Loucy (cell line): ENCODE measurements at regions not wholly inside any gene's neighbourhood (a gene's known extent, or its start where the extent isn't known, plus 50 kb on each side); places are given as distances from the start of the nearest gene placed in this dataset.

Experiments
- H2AFZ ChIP-seq: fragments of 200-600 bp; sonication (generic); 2 replicates; pipeline ENCODE4 v1.6.0; 2016; ENCODE audit warnings: antibody characterized with exemption, mild to moderate bottlenecking, low read length, moderate library complexity
- H3F3A ChIP-seq: fragments of 200-600 bp; 2 replicates; pipeline ENCODE4 v1.6.0; 2016; ENCODE audit warnings: antibody characterized with exemption, low read depth, mild to moderate bottlenecking
- H3K27me3 ChIP-seq: fragments of 200-600 bp; sonication (generic); 2 replicates; pipeline ENCODE4 v1.6.1; 2014; ENCODE audit warnings: low read length, mild to moderate bottlenecking; ENCODE audit not compliant: insufficient read depth, poor library complexity, severe bottlenecking
- H3K36me3 ChIP-seq: fragments of 200-600 bp; sonication (generic); 2 replicates; pipeline ENCODE4 v1.6.1; 2016; ENCODE audit warnings: low read length; ENCODE audit not compliant: insufficient read depth
- H3K4me1 ChIP-seq: fragments of 200-600 bp; sonication (generic); 2 replicates; pipeline ENCODE4 v1.5.1; 2014; ENCODE audit warnings: low read length, mild to moderate bottlenecking; ENCODE audit not compliant: insufficient read depth, poor library complexity, severe bottlenecking
- H3K4me2 ChIP-seq: fragments of 200-600 bp; sonication (generic); 2 replicates; pipeline ENCODE4 v1.6.0; 2014; ENCODE audit warnings: antibody characterized with exemption, low read length, low read depth, mild to moderate bottlenecking; ENCODE audit not compliant: poor library complexity, severe bottlenecking
- H3K4me3 ChIP-seq: fragments of 200-600 bp; sonication (generic); 2 replicates; pipeline ENCODE4 v1.5.1; 2014; ENCODE audit warnings: low read length, mild to moderate bottlenecking, mixed read lengths; ENCODE audit not compliant: poor library complexity, severe bottlenecking
- H3K79me2 ChIP-seq: fragments of 200-600 bp; sonication (generic); 2 replicates; pipeline ENCODE4 v1.6.1; 2014; ENCODE audit warnings: low read length; ENCODE audit not compliant: insufficient read depth
- H3K9ac ChIP-seq: fragments of 200-600 bp; sonication (generic); 2 replicates; pipeline ENCODE4 v1.6.0; 2014; ENCODE audit warnings: mild to moderate bottlenecking, low read depth, low read length, moderate library complexity; ENCODE audit not compliant: poor library complexity, severe bottlenecking
- H3K9me2 ChIP-seq: fragments of 200-600 bp; sonication (generic); replicated peaks from 2 replicates; pipeline ENCODE4 v1.6.1; 2016; ENCODE audit warnings: low read depth, low read length, mixed read lengths
- H3K9me3 ChIP-seq: fragments of 200-600 bp; sonication (generic); 2 replicates; pipeline ENCODE4 v1.6.1; 2014; ENCODE audit warnings: mild to moderate bottlenecking, antibody characterized with exemption, low read length, low read depth; ENCODE audit not compliant: insufficient read depth
- H4K20me1 ChIP-seq: fragments of 200-600 bp; sonication (generic); 2 replicates; pipeline ENCODE4 v1.6.0; 2014; ENCODE audit warnings: antibody characterized with exemption, low read length, mild to moderate bottlenecking; ENCODE audit not compliant: insufficient read depth, poor library complexity, severe bottlenecking
- EZH2phosphoT487 ChIP-seq: fragments of 200-600 bp; IDR thresholded peaks from 2 replicates; pipeline ENCODE4 v1.6.1; 2018; ENCODE audit warnings: antibody characterized with exemption, mild to moderate bottlenecking, moderate library complexity, borderline replicate concordance
- TF ChIP-seq, protein P1 (sequence below): fragments of 200-600 bp; sonication (generic); conservative IDR thresholded peaks from 2 replicates; pipeline ENCODE4 v1.5.1; 2014; ENCODE audit warnings: mild to moderate bottlenecking, antibody characterized with exemption, low read length

GRCh38 chr5:63131626-63132285, 553.1 kb downstream of the LRRC70 start:
- no peak overlapping the region for H3K4me2 ChIP-seq
- no peak overlapping the region for H3K9ac ChIP-seq
- no peaks in the 10 kb centered on the region for H3K36me3 ChIP-seq

DNA sequence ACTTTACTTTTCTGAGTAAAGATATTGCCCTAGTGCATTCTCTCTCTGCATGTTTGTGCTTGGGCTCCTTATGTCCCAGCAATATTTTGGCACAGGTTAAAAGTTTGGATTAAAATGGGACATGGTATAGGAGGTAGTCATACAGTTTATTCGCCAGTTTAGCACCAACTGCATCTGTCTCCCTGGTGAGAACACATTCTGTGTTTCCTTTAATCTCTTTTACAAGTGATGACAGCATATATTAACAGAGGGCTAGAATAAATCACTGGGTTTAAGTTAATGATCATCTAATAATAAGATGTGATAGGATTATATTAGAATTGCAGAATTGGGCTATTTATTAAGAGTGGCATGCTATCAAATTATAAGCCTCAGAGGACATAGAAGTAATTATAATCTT, 550.1 kb downstream of the LRRC70 start:
- TF ChIP-seq, protein P1, sequence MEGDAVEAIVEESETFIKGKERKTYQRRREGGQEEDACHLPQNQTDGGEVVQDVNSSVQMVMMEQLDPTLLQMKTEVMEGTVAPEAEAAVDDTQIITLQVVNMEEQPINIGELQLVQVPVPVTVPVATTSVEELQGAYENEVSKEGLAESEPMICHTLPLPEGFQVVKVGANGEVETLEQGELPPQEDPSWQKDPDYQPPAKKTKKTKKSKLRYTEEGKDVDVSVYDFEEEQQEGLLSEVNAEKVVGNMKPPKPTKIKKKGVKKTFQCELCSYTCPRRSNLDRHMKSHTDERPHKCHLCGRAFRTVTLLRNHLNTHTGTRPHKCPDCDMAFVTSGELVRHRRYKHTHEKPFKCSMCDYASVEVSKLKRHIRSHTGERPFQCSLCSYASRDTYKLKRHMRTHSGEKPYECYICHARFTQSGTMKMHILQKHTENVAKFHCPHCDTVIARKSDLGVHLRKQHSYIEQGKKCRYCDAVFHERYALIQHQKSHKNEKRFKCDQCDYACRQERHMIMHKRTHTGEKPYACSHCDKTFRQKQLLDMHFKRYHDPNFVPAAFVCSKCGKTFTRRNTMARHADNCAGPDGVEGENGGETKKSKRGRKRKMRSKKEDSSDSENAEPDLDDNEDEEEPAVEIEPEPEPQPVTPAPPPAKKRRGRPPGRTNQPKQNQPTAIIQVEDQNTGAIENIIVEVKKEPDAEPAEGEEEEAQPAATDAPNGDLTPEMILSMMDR: no peak
- no peak for TF ChIP-seq EZH2phosphoT487
- H3K4me2 ChIP-seq: no peak overlapping the region

More at GRCh38 chr5:63131626-63132285, 553.1 kb downstream of the LRRC70 start:
- H3K27me3 ChIP-seq: no peaks in the 10 kb centered on the region
- H3K4me3 ChIP-seq: no peak overlapping the region
- no peaks in the 10 kb centered on the region for H3K9me3 ChIP-seq
- H4K20me1 ChIP-seq: no peaks in the 10 kb centered on the region
- H3K4me1 ChIP-seq: no peaks in the 10 kb centered on the region
- H3K9me2 ChIP-seq: no peaks in the 10 kb centered on the region
- no peaks in the 10 kb centered on the region for H3F3A ChIP-seq
- no peak overlapping the region for H2AFZ ChIP-seq
- H3K79me2 ChIP-seq: no peaks in the 10 kb centered on the region
- no peak for TF ChIP-seq EZH2phosphoT487
- TF ChIP-seq, protein P1: no peak

GRCh38 chr5:63128018-63128417, 549.4 kb downstream of the LRRC70 start:
- Histone ChIP-seq H3K4me2 (no peak overlapping the region), H3K9me3 (no peaks in the 10 kb centered on the region), H4K20me1 (no peaks in the 10 kb centered on the region), H3K9ac (no peak overlapping the region), H3K36me3 (no peaks in the 10 kb centered on the region), H3F3A (no peaks in the 10 kb centered on the region), H3K4me3 (no peak overlapping the region), H3K9me2 (no peaks in the 10 kb centered on the region), H2AFZ (no peak overlapping the region), H3K79me2 (no peaks in the 10 kb centered on the region), H3K4me1 (no peaks in the 10 kb centered on the region), H3K27me3 (no peaks in the 10 kb centered on the region)
- TF ChIP-seq, protein P1: no peak
- no peak for TF ChIP-seq EZH2phosphoT487

More for the DNA sequence above, 550.1 kb downstream of the LRRC70 start:
- Histone ChIP-seq H2AFZ (no peak overlapping the region), H3K27me3 (no peaks in the 10 kb centered on the region), H3K4me1 (no peaks in the 10 kb centered on the region), H3K36me3 (no peaks in the 10 kb centered on the region), H4K20me1 (no peaks in the 10 kb centered on the region), H3K79me2 (no peaks in the 10 kb centered on the region), H3K9me3 (no peaks in the 10 kb centered on the region), H3K4me3 (no peak overlapping the region), H3K9ac (no peak overlapping the region), H3F3A (no peaks in the 10 kb centered on the region), H3K9me2 (no peaks in the 10 kb centered on the region)
